Spleen (tissue), 11 donors: ENCODE measurements at regions not wholly inside any gene's neighbourhood (a gene's known extent, or its start where the extent isn't known, plus 50 kb on each side); places are given as distances from the start of the nearest gene placed in this dataset.

ENCODE experiments used
- DNase-seq: peaks from one replicate; pipeline ENCODE4 v3.0.0-alpha.2; 2020
- H3K27ac ChIP-seq, 8 donors: fragments of 200-600 bp; sonication (generic) in 7 of 8; 1 replicate in 4 of 8; 2 replicates in 4 of 8; pipeline versions ENCODE4 v1.5.0 to v1.8.0; 2016 to 2021; ENCODE audit warnings: inconsistent platforms in 4 of 8, mild to moderate bottlenecking in 4 of 8, moderate library complexity in 1 of 8
- H3K27me3 ChIP-seq, 7 donors: fragments of 200-600 bp; sonication (generic) in 6 of 7; replicated peaks in 1 of 7; 1 replicate in 4 of 7; 2 replicates in 3 of 7; pipeline versions ENCODE4 v1.5.0 to v1.8.0; 2016 to 2021; ENCODE audit warnings: inconsistent platforms in 3 of 7, mild to moderate bottlenecking in 1 of 7
- H3K36me3 ChIP-seq, 6 donors: fragments of 200-600 bp; sonication (generic) in 5 of 6; 1 replicate in 4 of 6; 2 replicates in 2 of 6; pipeline versions ENCODE4 v1.5.0 to v1.8.0; 2016 to 2021; ENCODE audit warnings: inconsistent platforms in 2 of 6
- H3K4me1 ChIP-seq, 6 donors: fragments of 200-600 bp; sonication (generic) in 5 of 6; 1 replicate in 3 of 6; 2 replicates in 3 of 6; pipeline versions ENCODE4 v1.5.0 to v1.8.0; 2016 to 2021; ENCODE audit warnings: inconsistent platforms in 3 of 6
- H3K4me3 ChIP-seq, 8 donors: fragments of 200-600 bp; sonication (generic) in 7 of 8; 1 replicate in 4 of 8; 2 replicates in 4 of 8; pipeline versions ENCODE4 v1.5.0 to v1.8.0; 2016 to 2021; ENCODE audit warnings: inconsistent platforms in 4 of 8, mild to moderate bottlenecking in 4 of 8, moderate library complexity in 2 of 8
- H3K9me3 ChIP-seq, 8 donors: fragments of 200-600 bp; sonication (generic) in 7 of 8; 1 replicate in 4 of 8; 2 replicates in 4 of 8; pipeline versions ENCODE4 v1.5.0 to v1.8.0; 2016 to 2021; ENCODE audit warnings: inconsistent platforms in 4 of 8
- POLR2A ChIP-seq, 3 donors: fragments of 450-650 bp; IDR thresholded peaks; one replicate each; pipeline ENCODE4 v1.5.1; 2017; ENCODE audit warnings: antibody characterized with exemption in 3 of 3, mild to moderate bottlenecking in 1 of 3
- POLR2AphosphoS5 ChIP-seq, 3 donors: sonication (generic); formaldehyde crosslinking; IDR thresholded peaks; one replicate each; pipeline ENCODE4 v1.5.1; 2017; ENCODE audit warnings: antibody characterized with exemption in 3 of 3
- WGBS, 5 donors: extraction: QIAGEN DNeasy Blood & Tissue Kit in 3 of 5; methylation state at CpG; one replicate each; pipeline versions ENCODE4 v1.1.5 to v1.1.7; 2013 to 2018; 5-methylcytosine and 5-hydroxymethylcytosine counted together
- intact Hi-C: fragments of 100-400 bp; cut with DNase I; formaldehyde crosslinking; loops from one replicate; pipeline ENCODE4 v1.15.0; 2023; ENCODE audit warnings: low total_unique reads
- TF ChIP-seq, protein P1 (sequence below), 11 experiments: fragments of 200-600 bp in 7 of 11; fragments of 450-650 bp in 4 of 11; sonication (generic) in 4 of 11; IDR thresholded peaks in 8 of 11; conservative IDR thresholded peaks in 3 of 11; 1 replicate in 7 of 11; 2 replicates in 4 of 11; pipeline versions ENCODE4 v1.4.0 to v1.8.0; 2016 to 2021; ENCODE audit warnings: antibody characterized with exemption in 11 of 11, inconsistent platforms in 4 of 11, mild to moderate bottlenecking in 1 of 11
- donor health status: healthy with polysubstance abuse.
- donor health status: DM: no; HTN: no; CAD: no; lungs with moderate emphysema.
- donor health status: DM: no; HTN: no; CAD: no.
- donor health status: Bipolar disorder and iron deficiency.
- donor health status: healthy.
- donor health status: DM: no; HTN: no; CAD: no.
- donor health status: DM: yes; HTN: yes; CAD: no.

GRCh38 chr1:109816975-109817535 is 53.3 kb upstream of the EPS8L3 start:
- Histone ChIP-seq H3K4me3 (no peak overlapping the region), H3K4me1 (peaks cover 16 to 92% (median 57%) of the 10 kb centered on the region in 6 donors), H3K36me3 (no peaks in the 10 kb centered on the region), H3K9me3 (peaks cover 0 to 5% (median 0%) of the 10 kb centered on the region in 8 donors), H3K27me3 (no peaks in the 10 kb centered on the region), H3K27ac (peak overlapping the region in 7 of 8 donors; percentile 46 to 77 (median 70))
- no peak for DNase-seq
- intact Hi-C loops = no loop called here
- WGBS, 5 donors = 89 to 99% (median 94%) methylated on average over 4 of the region's 4 CpGs
- TF ChIP-seq, protein P1, sequence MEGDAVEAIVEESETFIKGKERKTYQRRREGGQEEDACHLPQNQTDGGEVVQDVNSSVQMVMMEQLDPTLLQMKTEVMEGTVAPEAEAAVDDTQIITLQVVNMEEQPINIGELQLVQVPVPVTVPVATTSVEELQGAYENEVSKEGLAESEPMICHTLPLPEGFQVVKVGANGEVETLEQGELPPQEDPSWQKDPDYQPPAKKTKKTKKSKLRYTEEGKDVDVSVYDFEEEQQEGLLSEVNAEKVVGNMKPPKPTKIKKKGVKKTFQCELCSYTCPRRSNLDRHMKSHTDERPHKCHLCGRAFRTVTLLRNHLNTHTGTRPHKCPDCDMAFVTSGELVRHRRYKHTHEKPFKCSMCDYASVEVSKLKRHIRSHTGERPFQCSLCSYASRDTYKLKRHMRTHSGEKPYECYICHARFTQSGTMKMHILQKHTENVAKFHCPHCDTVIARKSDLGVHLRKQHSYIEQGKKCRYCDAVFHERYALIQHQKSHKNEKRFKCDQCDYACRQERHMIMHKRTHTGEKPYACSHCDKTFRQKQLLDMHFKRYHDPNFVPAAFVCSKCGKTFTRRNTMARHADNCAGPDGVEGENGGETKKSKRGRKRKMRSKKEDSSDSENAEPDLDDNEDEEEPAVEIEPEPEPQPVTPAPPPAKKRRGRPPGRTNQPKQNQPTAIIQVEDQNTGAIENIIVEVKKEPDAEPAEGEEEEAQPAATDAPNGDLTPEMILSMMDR (IDR thresholded peaks at IDR 0.05 in 8 of 11, conservative IDR thresholded peaks at IDR 0.05 in 3 of 11) = no peak
- TF ChIP-seq POLR2AphosphoS5 (IDR thresholded peaks at IDR 0.05) = no peak
- TF ChIP-seq POLR2A (IDR thresholded peaks at IDR 0.05) = no peak

DNA sequence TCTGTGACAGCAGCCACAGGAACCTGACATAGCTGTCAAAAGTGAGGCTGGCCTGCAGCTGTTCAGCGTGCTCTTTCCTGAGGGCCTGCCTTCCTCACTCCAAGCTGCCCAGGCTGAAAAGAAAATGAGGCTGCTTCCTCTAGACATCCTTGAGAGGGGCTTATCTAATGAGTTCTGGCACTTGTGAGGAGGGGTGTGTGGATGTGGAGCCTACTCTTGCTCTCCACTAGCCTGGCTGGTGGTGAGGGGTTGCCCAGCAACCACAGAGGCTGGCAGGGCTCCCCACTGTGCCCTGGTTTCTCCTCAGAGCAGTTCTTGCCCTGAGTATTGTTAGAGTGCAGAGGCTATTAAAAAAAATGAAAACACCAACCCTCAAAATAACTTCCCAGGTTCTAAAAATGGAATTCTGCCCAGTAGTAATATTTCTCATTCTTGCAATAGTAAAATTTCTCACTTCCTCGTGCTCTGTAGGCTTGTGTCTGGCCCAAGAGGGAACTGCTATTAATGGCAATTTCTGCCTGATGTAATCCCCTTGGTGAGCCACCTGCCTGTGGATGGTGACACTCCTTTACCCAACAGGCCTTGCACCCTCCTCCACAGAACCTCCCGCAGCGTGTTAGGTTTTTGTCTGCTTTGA is 52.6 kb upstream of the EPS8L3 start:
- H3K4me1 ChIP-seq = peaks cover 12 to 84% (median 49%) of the 10 kb centered on the region in 6 donors
- TF ChIP-seq POLR2A (IDR thresholded peaks at IDR 0.05) = no peak
- TF ChIP-seq, protein P1 (IDR thresholded peaks at IDR 0.05 in 8 of 11, conservative IDR thresholded peaks at IDR 0.05 in 3 of 11) = no peak
- TF ChIP-seq POLR2AphosphoS5 (IDR thresholded peaks at IDR 0.05) = peak in 1 of 3 donors; percentile 53
- peaks cover 0 to 5% (median 0%) of the 10 kb centered on the region in 8 donors for H3K9me3 ChIP-seq
- DNase-seq = no peak
- no peaks in the 10 kb centered on the region for H3K36me3 ChIP-seq
- H3K27me3 ChIP-seq = no peaks in the 10 kb centered on the region
- WGBS, 5 donors = 31 to 63% (median 36%) methylated on average over 4 of the region's 4 CpGs
- H3K4me3 ChIP-seq = no peak overlapping the region
- intact Hi-C loops = no loop called here
- peak overlapping the region in 7 of 8 donors; percentile 46 to 77 (median 70) for H3K27ac ChIP-seq

GRCh38 chr1:109815809-109816174 is 52.1 kb upstream of the EPS8L3 start:
- intact Hi-C loops = no loop called here

More at GRCh38 chr1:109815809-109816174, 52.1 kb upstream of the EPS8L3 start:
- DNase-seq = no peak
- H3K9me3 ChIP-seq = peaks cover 0 to 5% (median 0%) of the 10 kb centered on the region in 8 donors
- H3K4me1 ChIP-seq = peaks cover 12 to 79% (median 47%) of the 10 kb centered on the region in 6 donors
- peak overlapping the region in 7 of 8 donors; percentile 46 to 77 (median 70) for H3K27ac ChIP-seq
- no peak overlapping the region for H3K4me3 ChIP-seq
- no peaks in the 10 kb centered on the region for H3K27me3 ChIP-seq
- no peaks in the 10 kb centered on the region for H3K36me3 ChIP-seq
- TF ChIP-seq, protein P1 (IDR thresholded peaks at IDR 0.05 in 8 of 11, conservative IDR thresholded peaks at IDR 0.05 in 3 of 11) = no peak
- 48 to 63% (median 58%) methylated on average over 3 of the region's 3 CpGs for WGBS, 5 donors
